ENCODE measurements at regions not wholly inside any gene's neighbourhood (a gene's known extent, or its start where the extent isn't known, plus 50 kb on each side); places are given as distances from the start of the nearest gene placed in this dataset.

DNA sequence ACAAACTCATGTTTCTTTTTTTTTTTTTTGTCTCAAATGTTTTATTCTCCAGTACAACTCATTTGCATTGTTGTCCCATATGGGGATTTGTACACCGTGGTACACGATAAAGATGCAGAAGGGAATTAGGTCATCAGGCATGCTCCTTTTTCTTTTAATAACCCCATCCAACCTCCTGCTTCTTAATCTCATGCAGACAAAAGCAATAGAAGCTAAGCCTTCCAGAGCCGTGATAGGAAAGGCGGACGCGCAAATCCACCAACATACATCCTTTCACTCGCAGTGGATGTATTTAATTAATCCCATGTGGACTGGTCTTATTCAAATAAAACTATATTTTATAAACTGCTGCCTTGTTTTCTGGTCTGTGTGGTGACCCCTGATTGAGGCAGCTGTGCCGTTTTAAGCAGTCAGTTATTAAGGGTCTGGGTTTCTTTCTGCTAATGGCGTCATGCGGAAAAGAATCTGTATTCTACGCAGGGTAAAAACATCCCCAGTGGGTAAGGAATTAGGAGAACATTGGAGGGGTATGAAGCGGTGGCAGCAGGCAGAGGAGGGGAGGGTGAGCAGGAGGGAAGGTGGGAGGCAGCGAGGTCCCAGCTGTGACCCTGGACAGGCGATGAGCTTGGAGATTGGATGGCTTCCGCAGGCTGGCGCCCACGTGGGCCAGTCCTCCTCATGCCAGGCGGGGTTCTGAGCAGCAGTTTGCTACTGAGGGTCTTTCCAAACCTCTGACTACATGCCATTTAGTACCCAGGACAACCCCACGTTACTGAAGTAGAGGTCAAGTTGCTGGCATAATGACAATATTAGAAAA, 172.8 kb downstream of the LINC00237 start:
- no peaks in the 10 kb centered on the region for H3K27me3 ChIP-seq (ENCODE audit: insufficient read depth, low read length)
- H3K36me3 ChIP-seq (ENCODE audit: insufficient read depth, low read length) = no peaks in the 10 kb centered on the region
- H3K4me1 ChIP-seq (ENCODE audit: insufficient read depth, low read length) = no peaks in the 10 kb centered on the region
- no peak overlapping the region for H3K4me3 ChIP-seq (ENCODE audit: low read length)
- H3K9me3 ChIP-seq (ENCODE audit: insufficient read depth, low read depth, low read length) = no peaks in the 10 kb centered on the region
- 89% methylated on average over 18 of the region's 19 CpGs for WGBS
- H3K27ac ChIP-seq (ENCODE audit: low read depth, low read length) = no peak overlapping the region
- no peak overlapping the region for H3K9ac ChIP-seq (ENCODE audit: low read depth, low read length)

DNA sequence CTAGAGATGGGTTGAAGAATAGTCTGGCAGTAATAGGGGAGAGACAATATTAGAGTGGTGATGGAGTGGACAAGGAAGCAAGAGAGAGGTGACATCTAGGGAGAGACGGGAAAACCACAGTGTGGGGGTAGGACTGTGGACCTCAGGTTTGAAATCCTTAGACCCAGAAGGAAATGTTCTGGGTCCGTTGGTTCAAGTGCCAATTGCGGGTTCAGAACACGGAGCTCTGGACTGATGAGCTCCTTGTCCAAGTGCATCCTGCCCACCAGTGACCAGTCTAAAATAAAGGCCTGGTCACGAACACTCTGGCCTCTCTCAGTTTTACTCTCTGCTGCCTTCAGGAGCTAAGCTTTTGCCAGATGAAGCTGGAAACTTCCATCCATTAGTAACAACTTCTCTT, 174.0 kb downstream of the LINC00237 start:
- no peaks in the 10 kb centered on the region for H3K9me3 ChIP-seq (ENCODE audit: insufficient read depth, low read depth, low read length)
- H3K4me1 ChIP-seq (ENCODE audit: insufficient read depth, low read length) = no peaks in the 10 kb centered on the region
- H3K9ac ChIP-seq (ENCODE audit: low read depth, low read length) = no peak overlapping the region
- no peaks in the 10 kb centered on the region for H3K27me3 ChIP-seq (ENCODE audit: insufficient read depth, low read length)
- H3K36me3 ChIP-seq (ENCODE audit: insufficient read depth, low read length) = no peaks in the 10 kb centered on the region
- H3K4me3 ChIP-seq (ENCODE audit: low read length) = no peak overlapping the region
- no peak overlapping the region for H3K27ac ChIP-seq (ENCODE audit: low read depth, low read length)
- WGBS = 96% methylated on average over 5 of the region's 5 CpGs

DNA sequence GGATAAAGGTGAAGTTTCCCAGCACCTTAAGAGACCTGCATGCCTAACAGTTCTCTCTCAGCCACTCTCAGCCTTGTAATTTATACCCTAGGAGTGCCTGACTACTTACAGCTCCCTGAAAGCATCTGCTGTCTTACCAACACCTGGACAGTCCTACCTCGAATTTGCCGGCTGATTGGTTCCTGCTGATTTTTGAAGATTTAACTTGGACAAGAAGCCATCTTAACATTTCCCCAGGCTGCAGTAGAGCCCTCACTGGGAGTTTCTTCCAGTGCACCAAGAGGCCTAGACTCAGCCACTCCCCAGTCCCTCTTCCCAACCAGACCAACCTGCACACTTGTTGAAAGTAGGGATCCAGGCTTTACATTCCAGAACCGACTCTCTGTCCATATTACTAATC, 174.5 kb downstream of the LINC00237 start:
- WGBS = 92% methylated on average over 3 of the region's 3 CpGs
- no peak overlapping the region for H3K27ac ChIP-seq (ENCODE audit: low read depth, low read length)
- no peak overlapping the region for H3K4me3 ChIP-seq (ENCODE audit: low read length)
- no peaks in the 10 kb centered on the region for H3K9me3 ChIP-seq (ENCODE audit: insufficient read depth, low read depth, low read length)
- H3K9ac ChIP-seq (ENCODE audit: low read depth, low read length) = no peak overlapping the region
- no peaks in the 10 kb centered on the region for H3K27me3 ChIP-seq (ENCODE audit: insufficient read depth, low read length)
- H3K4me1 ChIP-seq (ENCODE audit: insufficient read depth, low read length) = no peaks in the 10 kb centered on the region
- no peaks in the 10 kb centered on the region for H3K36me3 ChIP-seq (ENCODE audit: insufficient read depth, low read length)

DNA sequence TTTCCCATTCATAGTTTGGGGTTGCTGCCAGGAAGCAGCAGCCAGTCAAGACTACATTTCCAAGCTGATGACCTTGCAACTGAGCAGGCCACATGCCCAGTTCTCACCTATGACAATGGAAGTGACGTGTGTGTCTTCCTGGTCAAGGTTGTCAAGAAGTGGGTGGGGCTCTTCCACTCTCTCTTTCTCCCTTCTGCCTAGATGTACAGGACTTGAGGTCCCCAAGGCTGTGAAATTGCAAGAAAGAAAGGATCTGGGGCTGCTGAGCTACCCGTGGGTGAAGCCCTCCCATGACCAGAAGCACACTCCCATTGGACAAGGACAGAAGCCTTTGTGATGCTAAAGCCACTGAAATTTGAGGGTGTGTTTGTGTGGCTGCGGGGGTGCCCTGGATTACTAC, 175.1 kb downstream of the LINC00237 start:
- Histone ChIP-seq H3K36me3 (ENCODE audit: insufficient read depth, low read length) (no peaks in the 10 kb centered on the region), H3K4me1 (ENCODE audit: insufficient read depth, low read length) (no peaks in the 10 kb centered on the region), H3K27me3 (ENCODE audit: insufficient read depth, low read length) (no peaks in the 10 kb centered on the region), H3K9me3 (ENCODE audit: insufficient read depth, low read depth, low read length) (no peaks in the 10 kb centered on the region), H3K9ac (ENCODE audit: low read depth, low read length) (no peak overlapping the region), H3K4me3 (ENCODE audit: low read length) (no peak overlapping the region), H3K27ac (ENCODE audit: low read depth, low read length) (no peak overlapping the region)
- WGBS = 68% methylated on average over 3 of the region's 3 CpGs

DNA sequence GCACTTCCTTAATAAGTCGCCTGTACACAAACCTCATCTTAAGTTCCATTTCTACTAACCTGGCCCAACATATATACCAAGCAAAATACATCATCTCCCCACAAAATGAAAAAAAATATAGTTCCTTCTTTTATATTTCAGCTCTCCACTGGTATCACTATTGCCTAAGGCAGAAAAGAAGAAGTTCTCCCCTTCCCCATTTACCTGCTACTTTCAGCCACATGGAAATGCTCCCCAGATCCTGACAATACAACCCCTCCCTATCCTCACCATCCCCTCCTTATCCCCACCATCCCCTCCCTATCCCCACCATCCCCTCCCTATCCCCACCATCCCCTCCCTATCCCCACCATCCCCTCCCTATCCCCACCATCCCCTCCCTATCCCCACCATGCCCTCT, 175.7 kb downstream of the LINC00237 start:
- Histone ChIP-seq H3K9me3 (ENCODE audit: insufficient read depth, low read depth, low read length) (no peaks in the 10 kb centered on the region), H3K27me3 (ENCODE audit: insufficient read depth, low read length) (no peaks in the 10 kb centered on the region), H3K36me3 (ENCODE audit: insufficient read depth, low read length) (no peaks in the 10 kb centered on the region), H3K4me1 (ENCODE audit: insufficient read depth, low read length) (no peaks in the 10 kb centered on the region), H3K4me3 (ENCODE audit: low read length) (no peak overlapping the region), H3K9ac (ENCODE audit: low read depth, low read length) (no peak overlapping the region), H3K27ac (ENCODE audit: low read depth, low read length) (no peak overlapping the region)
- 84% methylated on average over 1 of the region's 1 CpG for WGBS

DNA sequence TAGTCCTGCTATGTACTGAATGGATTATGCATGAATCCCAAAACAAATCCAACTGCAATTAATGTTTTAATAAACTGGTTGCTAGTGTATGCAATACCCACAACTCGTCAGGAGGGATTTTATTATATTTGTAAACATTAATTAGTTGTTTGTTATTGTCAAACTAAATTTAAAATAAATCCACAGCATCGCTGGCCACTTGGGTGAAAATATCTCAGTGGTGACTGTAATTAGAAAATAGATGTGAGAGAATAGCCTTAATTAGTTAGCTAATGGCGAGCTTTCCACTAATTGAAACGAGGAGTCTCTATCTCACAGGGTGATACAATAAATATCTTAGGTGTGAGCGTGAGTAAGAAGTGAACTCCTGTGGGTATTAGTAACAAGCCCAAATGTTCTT, 176.8 kb downstream of the LINC00237 start:
- 83% methylated on average over 4 of the region's 5 CpGs for WGBS
- H3K4me3 ChIP-seq (ENCODE audit: low read length) = no peak overlapping the region
- H3K36me3 ChIP-seq (ENCODE audit: insufficient read depth, low read length) = no peaks in the 10 kb centered on the region
- H3K9me3 ChIP-seq (ENCODE audit: insufficient read depth, low read depth, low read length) = no peaks in the 10 kb centered on the region
- H3K4me1 ChIP-seq (ENCODE audit: insufficient read depth, low read length) = no peaks in the 10 kb centered on the region
- no peaks in the 10 kb centered on the region for H3K27me3 ChIP-seq (ENCODE audit: insufficient read depth, low read length)
- H3K9ac ChIP-seq (ENCODE audit: low read depth, low read length) = no peak overlapping the region
- H3K27ac ChIP-seq (ENCODE audit: low read depth, low read length) = no peak overlapping the region

DNA sequence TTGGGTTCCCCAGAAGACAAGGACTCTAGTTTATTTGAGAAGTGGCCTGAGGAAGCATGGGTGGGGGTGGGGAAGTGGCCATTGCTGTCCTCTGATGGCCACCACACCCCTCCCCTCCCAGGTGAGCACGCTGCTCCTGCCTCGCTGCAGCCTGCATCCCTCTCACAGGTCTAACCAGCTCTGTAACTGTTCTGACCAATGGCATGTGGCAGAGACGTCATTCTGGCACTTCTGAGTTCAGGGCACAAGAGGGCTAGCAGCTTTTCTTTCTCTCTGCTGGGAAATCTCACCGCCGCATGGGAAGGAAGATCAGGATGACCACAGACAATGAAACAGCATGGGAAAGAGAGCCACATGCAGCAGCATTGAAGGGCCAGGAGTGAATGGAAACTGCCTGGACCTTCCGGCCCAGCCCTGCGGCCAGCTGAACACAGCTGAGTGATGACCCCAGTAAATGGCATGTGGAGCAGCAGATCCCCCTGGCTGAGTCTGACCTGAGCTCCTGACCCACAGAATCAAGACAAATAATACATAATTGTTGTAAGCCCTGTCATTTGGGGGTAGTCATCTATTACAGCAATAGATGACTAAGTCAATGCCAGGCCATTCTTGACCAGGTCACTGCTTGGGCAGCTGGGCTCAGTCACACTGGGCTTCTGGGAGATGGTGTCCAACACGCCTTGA, 179.8 kb downstream of the LINC00237 start:
- H3K27ac ChIP-seq (ENCODE audit: low read depth, low read length) = no peak overlapping the region
- WGBS = 89% methylated on average over 8 of the region's 8 CpGs
- H3K27me3 ChIP-seq (ENCODE audit: insufficient read depth, low read length) = no peaks in the 10 kb centered on the region
- no peaks in the 10 kb centered on the region for H3K36me3 ChIP-seq (ENCODE audit: insufficient read depth, low read length)
- H3K4me1 ChIP-seq (ENCODE audit: insufficient read depth, low read length) = no peaks in the 10 kb centered on the region
- H3K9ac ChIP-seq (ENCODE audit: low read depth, low read length) = no peak overlapping the region
- no peaks in the 10 kb centered on the region for H3K9me3 ChIP-seq (ENCODE audit: insufficient read depth, low read depth, low read length)
- H3K4me3 ChIP-seq (ENCODE audit: low read length) = no peak overlapping the region

DNA sequence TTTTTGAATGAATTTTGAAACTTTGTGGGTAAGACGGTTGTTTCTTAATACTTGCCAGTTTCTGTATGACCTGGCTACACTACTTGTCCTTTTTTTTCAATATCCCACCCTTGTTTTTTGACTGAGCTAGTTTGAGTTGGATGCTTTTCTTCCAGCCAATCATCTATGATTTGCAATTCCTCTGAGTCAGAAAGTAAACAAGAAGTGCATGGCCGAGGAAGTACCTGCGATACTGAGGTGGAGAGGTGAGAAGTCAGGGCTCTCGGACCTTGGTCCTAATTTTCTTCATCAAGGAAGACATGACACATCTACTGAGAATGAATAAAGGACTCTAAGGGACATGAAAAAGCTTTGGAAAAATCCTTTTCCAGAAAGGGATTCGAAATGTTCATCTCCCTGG, 185.7 kb downstream of the LINC00237 start:
- Histone ChIP-seq H3K27ac (ENCODE audit: low read depth, low read length) (no peak overlapping the region), H3K36me3 (ENCODE audit: insufficient read depth, low read length) (no peaks in the 10 kb centered on the region), H3K4me3 (ENCODE audit: low read length) (no peak overlapping the region), H3K27me3 (ENCODE audit: insufficient read depth, low read length) (no peaks in the 10 kb centered on the region), H3K9ac (ENCODE audit: low read depth, low read length) (no peak overlapping the region), H3K9me3 (ENCODE audit: insufficient read depth, low read depth, low read length) (peaks cover 11% of the 10 kb centered on the region; the same call in 1 of the 2 replicates), H3K4me1 (ENCODE audit: insufficient read depth, low read length) (no peaks in the 10 kb centered on the region)
- WGBS = 75% methylated on average over 4 of the region's 5 CpGs

DNA sequence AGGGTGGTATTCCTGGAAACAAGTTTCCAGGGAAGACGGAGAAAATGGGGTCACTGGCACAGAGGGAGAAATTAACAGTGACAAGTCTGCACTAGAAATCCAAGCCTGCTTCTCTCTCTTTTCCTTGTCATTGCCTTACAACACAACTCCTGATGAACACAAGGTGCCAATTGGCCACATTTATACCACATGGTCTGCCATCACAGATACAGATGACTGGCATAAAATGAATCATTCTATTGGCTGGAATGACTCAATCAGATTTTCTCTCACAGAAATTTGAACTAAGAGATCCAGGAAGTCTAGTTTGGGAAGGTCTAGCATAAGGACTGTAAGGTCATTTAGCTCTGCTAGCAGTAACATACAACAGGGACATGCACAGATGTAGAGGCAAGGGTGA, 190.3 kb downstream of the LINC00237 start:
- Histone ChIP-seq H3K36me3 (ENCODE audit: insufficient read depth, low read length) (no peaks in the 10 kb centered on the region), H3K9me3 (ENCODE audit: insufficient read depth, low read depth, low read length) (peaks cover 11% of the 10 kb centered on the region; the same call in 1 of the 2 replicates), H3K9ac (ENCODE audit: low read depth, low read length) (no peak overlapping the region), H3K27ac (ENCODE audit: low read depth, low read length) (no peak overlapping the region), H3K4me1 (ENCODE audit: insufficient read depth, low read length) (no peaks in the 10 kb centered on the region), H3K4me3 (ENCODE audit: low read length) (no peak overlapping the region), H3K27me3 (ENCODE audit: insufficient read depth, low read length) (no peaks in the 10 kb centered on the region)
- WGBS = 7% methylated on average over 1 of the region's 1 CpG

DNA sequence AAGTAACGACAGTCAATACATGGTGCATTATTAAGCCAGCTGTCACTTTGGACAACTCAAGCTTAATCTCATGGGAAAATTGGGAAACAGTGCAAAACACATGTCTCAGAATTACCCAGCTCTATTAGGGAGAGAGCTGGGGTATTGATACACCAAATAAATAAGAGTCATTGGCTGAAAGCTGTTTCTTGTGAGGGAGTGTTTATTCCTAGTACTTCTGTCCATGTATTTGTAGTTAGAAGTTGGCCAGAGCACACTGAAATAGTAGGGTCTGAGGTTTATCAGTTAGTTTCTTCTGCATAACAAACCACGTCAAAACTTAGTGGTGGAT, 192.0 kb upstream of the RALGAPA2 start:
- H3K9ac ChIP-seq (ENCODE audit: low read depth, low read length) = no peak overlapping the region
- 95% methylated on average over 1 of the region's 2 CpGs for WGBS
- no peak overlapping the region for H3K4me3 ChIP-seq (ENCODE audit: low read length)
- H3K36me3 ChIP-seq (ENCODE audit: insufficient read depth, low read length) = no peaks in the 10 kb centered on the region
- H3K27ac ChIP-seq (ENCODE audit: low read depth, low read length) = no peak overlapping the region
- H3K9me3 ChIP-seq (ENCODE audit: insufficient read depth, low read depth, low read length) = peaks cover 6% of the 10 kb centered on the region; the same call in 1 of the 2 replicates
- H3K27me3 ChIP-seq (ENCODE audit: insufficient read depth, low read length) = no peaks in the 10 kb centered on the region
- H3K4me1 ChIP-seq (ENCODE audit: insufficient read depth, low read length) = no peaks in the 10 kb centered on the region

DNA sequence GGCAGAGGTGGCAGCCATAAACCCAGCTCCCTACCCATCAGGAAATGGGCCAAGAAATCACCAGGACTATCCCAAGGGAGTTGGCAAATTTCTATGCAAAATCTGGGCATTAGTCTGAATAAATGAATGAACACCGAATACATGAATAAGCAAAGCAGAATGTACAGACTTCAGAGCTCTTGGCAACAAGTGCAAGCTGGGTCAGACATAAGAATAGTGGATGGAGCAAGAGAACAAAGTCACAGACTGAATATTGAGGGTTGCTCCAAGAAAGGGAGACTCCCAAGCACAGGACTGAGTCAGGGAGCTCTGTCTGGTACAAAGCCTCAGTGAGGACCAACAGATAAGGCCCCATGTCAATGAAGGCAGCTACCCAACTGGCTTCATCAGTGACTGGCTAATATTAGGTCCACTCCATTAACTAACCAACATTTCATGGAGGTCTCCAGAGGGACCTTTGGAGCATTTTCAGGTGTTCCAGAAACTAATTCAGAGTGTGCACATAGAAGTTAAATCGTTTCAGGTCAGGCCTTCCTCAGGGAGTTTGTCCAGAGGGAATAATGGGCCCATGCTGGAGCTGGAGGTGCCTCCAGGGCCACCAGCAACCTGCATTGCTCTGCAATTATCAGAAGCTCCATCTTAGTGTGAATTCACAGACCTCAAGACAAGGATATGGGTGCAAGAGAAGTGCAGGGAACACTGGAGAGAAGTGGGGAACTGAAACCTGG, 191.5 kb upstream of the RALGAPA2 start:
- H3K4me1 ChIP-seq (ENCODE audit: insufficient read depth, low read length) = no peaks in the 10 kb centered on the region
- no peak overlapping the region for H3K4me3 ChIP-seq (ENCODE audit: low read length)
- WGBS = 96% methylated on average over 2 of the region's 2 CpGs
- no peaks in the 10 kb centered on the region for H3K36me3 ChIP-seq (ENCODE audit: insufficient read depth, low read length)
- no peaks in the 10 kb centered on the region for H3K27me3 ChIP-seq (ENCODE audit: insufficient read depth, low read length)
- H3K27ac ChIP-seq (ENCODE audit: low read depth, low read length) = no peak overlapping the region
- no peak overlapping the region for H3K9ac ChIP-seq (ENCODE audit: low read depth, low read length)
- peaks cover 4% of the 10 kb centered on the region; the same call in 1 of the 2 replicates for H3K9me3 ChIP-seq (ENCODE audit: insufficient read depth, low read depth, low read length)
